Raji (cell line): ENCODE measurements at regions not wholly inside any gene's neighbourhood (a gene's known extent, or its start where the extent isn't known, plus 50 kb on each side); places are given as distances from the start of the nearest gene placed in this dataset.

Source experiments
- POLR2A ChIP-seq: IDR thresholded peaks from 2 replicates; pipeline ENCODE4 v1.6.1; 2011; ENCODE audit warnings: low read depth, low read length, control low read depth; ENCODE audit not compliant: insufficient read depth

DNA sequence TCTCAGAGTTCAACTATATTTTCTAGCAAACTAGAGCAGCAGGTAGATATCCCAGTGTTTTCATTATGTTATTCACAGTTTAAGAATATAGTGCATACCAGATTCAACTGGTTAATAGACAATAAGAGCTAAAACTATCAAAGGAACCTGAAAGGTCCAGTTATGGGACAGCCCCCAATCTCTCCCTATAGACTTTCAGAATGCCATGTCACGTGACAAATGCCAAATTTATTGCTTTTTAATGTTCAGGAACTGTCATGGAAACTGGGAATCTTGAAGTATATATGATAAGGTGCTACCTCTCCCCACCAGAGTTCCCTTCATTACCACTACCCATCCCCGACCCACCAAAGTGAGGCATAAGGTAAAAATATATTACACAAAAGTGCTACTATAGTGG lies 629.0 kb upstream of the SEMA6A start:
- no peak for TF ChIP-seq POLR2A

DNA sequence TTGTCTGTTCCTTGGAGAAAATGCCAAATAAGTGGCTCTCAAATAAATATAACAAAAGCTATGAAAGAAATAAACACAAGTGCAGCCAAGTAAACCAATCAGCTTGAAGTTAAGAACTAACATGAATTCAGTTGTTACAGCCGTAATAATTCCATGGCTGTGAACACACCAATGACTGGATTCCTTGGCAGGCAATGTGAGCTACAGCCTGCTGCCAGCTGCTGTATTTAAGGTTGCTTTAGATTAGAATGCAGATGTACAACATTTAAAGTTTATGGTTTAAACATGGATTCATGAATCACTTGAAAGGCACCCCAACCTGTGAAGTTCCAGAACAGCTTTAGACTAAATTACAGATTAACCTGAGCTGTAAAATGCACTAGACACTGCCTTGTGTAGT lies 626.4 kb upstream of the SEMA6A start:
- TF ChIP-seq POLR2A, result no peak

DNA sequence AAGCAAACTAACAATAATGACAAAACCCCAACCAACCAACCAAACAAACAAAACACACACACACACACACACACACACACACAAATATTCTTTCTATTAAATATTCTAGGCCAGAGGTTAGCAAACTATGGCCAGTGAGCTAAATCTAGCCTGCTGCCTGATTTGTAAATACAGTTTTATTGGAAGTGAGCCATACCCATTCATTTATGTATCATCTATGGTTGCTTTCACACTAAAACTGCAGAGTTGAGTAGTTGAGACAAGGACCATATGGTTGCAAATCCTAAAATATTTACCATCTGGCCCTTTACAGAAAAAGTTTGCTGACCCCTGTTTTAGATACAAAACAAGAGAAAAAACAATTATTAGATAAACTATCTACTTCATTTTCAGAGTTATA lies 620.5 kb upstream of the SEMA6A start:
- TF ChIP-seq POLR2A, result no peak

DNA sequence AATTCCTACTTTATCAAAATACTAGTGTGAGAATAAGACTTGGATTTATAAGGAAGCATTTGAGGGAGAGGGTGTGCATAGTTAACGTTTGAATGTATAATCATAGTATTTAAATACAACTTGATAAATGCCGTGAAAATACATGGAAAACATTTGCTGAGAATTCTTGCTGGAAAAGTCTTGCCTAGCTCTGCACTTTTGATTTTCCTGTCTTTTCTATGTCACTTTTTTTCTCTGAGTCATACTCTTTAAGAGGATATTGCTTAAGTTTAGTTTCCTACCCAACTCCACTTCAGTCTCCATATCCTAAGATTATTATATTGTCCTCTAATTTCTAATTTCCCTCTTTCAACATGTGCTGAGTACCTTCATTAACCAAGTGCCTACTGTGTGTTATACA lies 616.6 kb upstream of the SEMA6A start:
- no peak for TF ChIP-seq POLR2A

DNA sequence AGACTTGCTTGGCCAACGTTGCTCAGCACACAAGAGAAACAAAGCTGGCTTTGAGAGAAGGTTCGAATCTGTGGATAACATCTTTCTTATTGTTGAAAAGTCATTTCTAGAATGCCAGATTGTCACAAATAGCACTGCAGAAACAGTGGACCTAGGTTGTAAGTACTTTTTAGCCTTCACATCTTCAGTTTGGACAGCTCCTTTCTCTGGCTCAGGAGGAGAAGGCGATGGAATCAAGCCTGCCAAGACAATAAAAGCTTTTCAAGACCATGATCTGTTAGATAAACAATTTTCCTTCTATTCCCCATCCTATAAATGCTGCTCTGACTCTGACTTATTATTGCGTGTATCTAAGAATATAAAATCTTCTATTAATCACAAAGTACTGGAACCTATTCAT lies 615.2 kb upstream of the SEMA6A start:
- TF ChIP-seq POLR2A, result no peak

DNA sequence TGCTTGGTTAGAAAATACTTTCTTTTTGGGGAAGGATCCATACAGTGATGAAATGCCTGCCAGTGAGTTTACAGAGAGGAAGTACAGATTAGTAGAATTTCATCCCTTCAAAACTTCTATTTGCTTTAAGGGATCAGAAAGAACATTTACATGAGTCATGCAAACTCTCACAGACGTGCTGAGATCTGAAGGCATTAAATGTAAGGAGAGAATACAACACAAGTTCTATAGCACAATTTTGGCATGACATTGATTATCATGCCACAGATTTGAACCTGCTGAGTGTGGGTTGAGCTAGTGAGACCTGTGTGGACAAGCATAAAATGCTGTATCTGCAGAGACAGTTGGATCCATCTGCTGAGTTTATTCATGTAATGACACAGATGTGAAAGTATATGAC lies 613.6 kb upstream of the SEMA6A start:
- no peak for TF ChIP-seq POLR2A

DNA sequence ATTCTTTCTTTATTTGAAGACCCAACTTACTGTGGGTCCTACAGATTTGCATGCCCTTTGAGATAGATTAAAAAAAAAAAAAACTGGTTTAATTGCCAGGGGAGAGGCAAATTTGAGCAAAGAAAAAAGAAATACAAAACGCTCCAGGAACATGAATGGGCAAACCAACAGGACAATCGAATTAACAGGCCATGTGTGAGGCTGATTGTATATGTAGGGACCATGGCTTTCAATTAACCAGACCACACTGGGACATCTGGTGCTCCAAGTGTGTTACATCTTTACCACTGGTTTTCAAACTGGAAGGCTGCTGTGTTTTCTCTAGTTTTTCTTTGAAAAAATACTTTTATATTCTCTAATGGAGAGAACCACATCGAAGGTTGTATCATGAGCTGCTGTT lies 612.1 kb upstream of the SEMA6A start:
- no peak for TF ChIP-seq POLR2A

DNA sequence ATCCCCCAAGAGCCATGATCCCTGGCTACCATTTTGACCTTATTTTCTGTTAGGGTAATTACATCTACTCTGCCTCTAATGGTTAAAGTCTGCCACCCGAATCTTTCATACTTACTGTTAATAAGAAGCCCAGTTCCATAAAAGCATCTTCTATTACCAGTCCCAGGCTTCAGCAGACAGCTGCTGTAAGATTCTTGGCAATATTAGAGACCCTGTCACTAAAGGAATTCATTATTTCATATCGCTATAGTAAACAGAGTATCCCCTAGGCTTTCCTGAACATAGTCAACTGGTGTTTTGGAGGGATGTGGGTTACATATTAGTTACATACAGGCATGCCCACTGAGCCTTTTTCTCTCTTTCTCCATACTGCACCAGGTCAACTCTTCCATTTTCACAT lies 608.7 kb upstream of the SEMA6A start:
- no peak for TF ChIP-seq POLR2A

DNA sequence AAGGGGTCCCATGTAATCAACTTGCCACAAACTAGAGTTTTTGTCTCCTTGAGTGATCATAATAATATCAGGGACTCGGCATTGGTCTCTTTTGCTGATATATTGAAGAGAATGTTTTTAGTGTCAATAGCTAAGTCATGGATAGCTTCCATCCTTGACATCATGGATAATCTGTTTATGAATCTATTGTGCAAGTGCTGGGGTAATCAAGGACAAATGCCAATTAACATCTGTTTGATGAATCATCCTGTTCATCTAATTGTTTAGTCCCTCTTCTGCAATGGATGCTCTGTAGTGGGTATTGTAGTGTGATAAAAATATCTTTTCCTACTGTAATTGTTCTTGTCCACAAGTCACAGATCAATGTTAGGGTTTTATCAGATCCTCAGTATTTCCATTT lies 607.5 kb upstream of the SEMA6A start:
- no peak for TF ChIP-seq POLR2A

DNA sequence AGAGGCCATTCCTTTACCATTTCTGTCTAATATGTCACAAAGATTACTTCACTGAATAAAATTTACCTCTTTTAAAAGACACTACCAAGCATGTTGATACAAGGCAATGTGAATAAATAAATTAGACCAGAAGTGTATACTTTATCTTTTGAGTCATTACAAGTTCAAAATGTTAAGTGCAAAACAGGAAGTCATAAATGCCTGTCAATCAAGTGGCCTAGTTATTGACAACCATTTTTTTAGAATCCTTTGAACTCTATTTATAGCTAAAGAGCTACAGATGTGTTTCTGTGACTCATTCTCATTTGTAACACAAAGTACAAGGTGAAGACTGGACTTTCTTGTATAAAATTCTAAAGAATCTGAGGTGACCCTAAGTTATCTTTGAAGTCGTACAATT lies 602.7 kb upstream of the SEMA6A start:
- no peak for TF ChIP-seq POLR2A

DNA sequence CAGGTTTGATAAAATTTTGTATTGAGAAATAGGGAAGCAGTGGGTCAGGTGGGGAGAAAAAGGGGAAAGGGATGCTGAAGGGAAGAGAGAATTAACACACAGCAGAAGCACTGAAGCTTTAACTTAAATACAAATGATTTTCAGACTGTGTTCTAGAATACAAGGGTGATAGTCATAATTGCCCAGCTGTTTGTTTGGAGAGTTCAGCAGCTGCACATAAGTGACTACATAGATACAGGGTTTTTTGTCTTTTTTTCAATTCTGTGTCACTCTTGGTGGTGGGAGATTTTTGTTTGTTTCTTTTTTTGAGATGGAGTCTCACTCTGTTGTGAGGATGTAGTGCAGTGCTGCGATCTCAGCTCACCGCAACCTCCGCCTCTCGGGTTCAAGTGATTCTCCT lies 590.4 kb upstream of the SEMA6A start:
- no peak for TF ChIP-seq POLR2A

DNA sequence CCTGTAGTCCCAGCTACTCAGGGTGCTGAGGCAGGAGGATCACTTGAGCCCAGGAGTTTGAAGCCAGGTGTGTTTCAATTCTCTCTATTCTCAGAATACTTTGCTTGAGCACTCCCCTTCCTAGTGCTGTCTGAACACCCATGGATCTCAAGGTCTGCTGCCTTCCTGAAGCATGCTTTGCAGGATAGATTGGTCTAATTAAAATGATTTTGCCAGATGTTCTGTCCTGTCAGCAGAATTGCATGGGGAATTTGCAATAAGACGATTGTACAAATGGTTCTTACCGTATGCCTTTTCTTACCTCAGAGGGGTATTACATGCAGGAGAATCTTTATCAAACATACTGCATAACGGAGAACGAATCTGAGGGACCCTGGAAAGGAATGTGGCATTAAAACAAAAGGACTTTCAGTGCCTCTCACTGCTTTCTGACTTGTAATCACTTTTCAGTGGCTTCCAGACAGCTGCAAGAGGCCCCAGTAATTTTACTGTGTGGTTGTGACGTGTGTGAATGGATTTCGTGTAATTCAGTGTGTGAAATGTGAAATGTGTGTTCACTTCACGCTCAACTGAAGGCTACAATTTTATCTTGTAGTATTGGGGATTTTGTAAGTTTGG lies 587.2 kb upstream of the SEMA6A start:
- no peak for TF ChIP-seq POLR2A

DNA sequence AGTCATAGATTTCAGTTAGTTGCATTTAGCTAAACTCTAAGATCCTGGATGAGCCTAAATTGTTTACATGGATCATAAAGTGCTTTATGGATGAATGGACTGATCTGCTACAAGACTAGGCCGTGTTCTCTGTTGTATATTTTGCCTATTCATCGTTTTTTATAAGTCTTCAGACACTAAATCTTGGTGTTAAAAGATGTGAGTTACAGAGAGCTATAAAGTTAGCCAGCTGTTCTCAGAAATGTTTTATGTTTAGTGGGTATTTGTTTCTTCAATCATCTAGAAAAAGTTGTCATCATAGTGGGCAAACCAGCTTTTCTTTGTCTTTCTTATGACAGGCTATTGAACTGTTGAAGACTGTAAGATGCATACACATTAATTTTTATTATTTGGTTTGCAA lies 585.8 kb upstream of the SEMA6A start:
- TF ChIP-seq POLR2A, result no peak

DNA sequence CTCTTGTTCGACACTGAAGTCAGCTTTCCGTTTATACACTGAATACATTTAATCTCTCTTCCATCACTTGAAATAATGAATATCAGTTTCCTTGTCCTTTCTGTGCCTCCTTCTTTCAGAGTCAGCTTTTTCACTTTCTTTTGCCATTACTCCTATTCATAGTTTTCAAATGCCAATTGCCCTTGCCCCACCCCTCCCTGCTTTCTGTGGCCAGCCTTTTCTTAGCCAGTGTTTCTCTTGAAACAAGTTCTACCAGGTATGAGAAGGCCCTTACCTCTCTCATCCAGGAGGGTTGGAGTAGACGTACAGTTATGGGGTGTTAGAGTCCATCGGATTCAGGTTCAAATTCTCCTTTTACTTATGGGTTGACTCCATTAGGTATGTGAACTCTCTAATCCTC lies 574.7 kb upstream of the SEMA6A start:
- no peak for TF ChIP-seq POLR2A

DNA sequence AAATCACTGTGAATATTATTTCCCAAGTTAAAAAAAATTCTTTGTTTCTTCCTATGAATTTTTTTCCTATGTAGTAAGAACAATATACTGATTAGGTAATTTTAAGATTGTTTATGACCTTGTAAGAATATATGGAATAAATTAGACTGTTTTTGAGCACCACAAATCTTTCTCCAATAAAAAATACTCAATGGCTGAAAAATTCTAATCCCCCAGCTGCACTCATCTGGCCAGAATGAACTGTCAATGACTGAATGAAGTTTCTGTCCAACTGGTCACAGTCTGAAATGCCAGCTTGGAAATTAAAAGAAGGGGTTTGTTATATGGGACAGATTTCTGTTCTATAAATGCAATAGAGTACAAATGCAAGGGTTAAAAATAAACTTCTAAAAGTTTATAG lies 569.5 kb upstream of the SEMA6A start:
- no peak for TF ChIP-seq POLR2A

DNA sequence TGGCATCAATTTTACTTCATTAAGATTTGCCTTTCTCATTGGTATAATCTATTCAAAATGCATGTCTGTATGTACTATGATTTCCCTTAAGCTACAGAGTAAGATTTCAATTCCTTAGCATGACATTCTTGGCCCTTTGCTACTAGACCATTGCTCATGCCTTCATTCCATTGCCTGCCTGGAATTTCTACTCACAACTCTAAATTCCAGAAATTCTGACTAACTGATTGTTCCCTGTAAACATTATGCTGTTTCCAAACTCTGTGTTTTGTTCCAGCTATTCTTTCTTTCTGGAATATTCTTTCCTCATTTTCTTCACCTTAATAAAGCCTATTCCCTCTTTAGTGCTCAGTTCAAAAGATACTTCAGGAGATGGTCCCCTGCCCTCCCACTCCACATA lies 568.8 kb upstream of the SEMA6A start:
- no peak for TF ChIP-seq POLR2A

DNA sequence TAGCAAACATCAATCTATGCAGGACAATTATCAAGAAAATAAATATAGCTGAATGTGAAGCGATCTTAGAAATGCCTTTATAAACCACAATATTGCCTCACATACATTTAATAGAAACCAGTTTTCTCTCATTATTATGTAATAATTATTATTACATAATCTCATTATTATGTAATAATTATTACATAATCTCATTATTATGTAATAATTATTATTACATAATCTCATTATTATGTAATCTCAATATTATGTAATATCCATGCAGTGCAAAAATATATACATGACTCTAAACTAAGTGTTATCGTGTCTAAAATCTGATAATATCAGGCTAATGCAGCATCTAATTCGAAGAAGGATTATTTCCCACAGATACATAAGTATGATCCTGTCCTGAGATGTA lies 563.9 kb upstream of the SEMA6A start:
- no peak for TF ChIP-seq POLR2A

DNA sequence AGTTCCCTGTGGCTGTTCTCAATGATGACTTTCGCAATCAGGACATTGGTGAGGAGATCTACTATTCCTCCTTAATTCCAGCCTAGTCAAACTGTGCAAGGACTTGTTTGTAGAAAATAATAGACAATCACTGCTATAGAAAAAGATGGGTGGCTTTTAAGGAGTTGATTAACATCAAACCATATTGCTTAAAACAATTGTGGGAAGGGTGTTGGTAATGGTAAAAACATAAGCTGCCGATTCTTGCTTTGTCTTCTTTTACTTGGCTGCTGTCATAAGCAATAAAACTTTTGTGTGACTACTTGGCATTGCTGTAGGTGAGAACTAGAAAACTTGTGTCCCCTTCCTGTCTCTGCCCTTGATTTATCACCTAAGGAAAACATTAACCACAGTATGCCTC lies 561.2 kb upstream of the SEMA6A start:
- TF ChIP-seq POLR2A, result no peak
